ENCODE measurements at regions not wholly inside any gene's neighbourhood (a gene's known extent, or its start where the extent isn't known, plus 50 kb on each side); places are given as distances from the start of the nearest gene placed in this dataset.

GRCh38 chr9:21559402-21560280 is 77.5 kb upstream of the IFNE start:
- intact Hi-C loops (cut with DNase I): no loop called here
- peak overlapping the region; percentile 41 to 74 for H3K4me3 ChIP-seq
- TF ChIP-seq POLR2A (IDR thresholded peaks at IDR 0.05): peak; percentile 4 to 59 (median 26)
- peak in 1 of 7 experiments; percentile 3 for TF ChIP-seq CTCF (IDR thresholded peaks at IDR 0.05)
- peaks cover 0 to 37% of the 10 kb centered on the region in 2 donors for H3K27me3 ChIP-seq
- peak; percentile 80 for ATAC-seq
- 0% methylated on average over 3 to 57 of the region's 88 CpGs for WGBS, 2 donors
- no peaks in the 10 kb centered on the region for H3K9me3 ChIP-seq
- H3K4me1 ChIP-seq: peaks cover 11% of the 10 kb centered on the region
- H3K27ac ChIP-seq: peak overlapping the region in 1 of 4 donors; percentile 66
- no peaks in the 10 kb centered on the region for H3K36me3 ChIP-seq (replicated peaks in 1 of 2; ENCODE audit: insufficient read depth in 1 of 2, low read depth in 2 of 2)
- DNase-seq: peak; percentile 49 to 68 (median 66)

GRCh38 chr9:21560281-21560745 is 78.2 kb upstream of the IFNE start:
- WGBS, 2 donors: 41 to 43% methylated on average over 12 of the region's 12 CpGs
- ATAC-seq (peak; percentile 13), DNase-seq (no peak)
- Histone ChIP-seq H3K27me3 (peaks cover 0 to 37% of the 10 kb centered on the region in 2 donors), H3K4me1 (peaks cover 11% of the 10 kb centered on the region), H3K36me3 (replicated peaks in 1 of 2; ENCODE audit: insufficient read depth in 1 of 2, low read depth in 2 of 2) (no peaks in the 10 kb centered on the region), H3K9me3 (no peaks in the 10 kb centered on the region), H3K27ac (no peak overlapping the region), H3K4me3 (peak overlapping the region in 1 of 2 donors; percentile 74)
- intact Hi-C loops (cut with DNase I): no loop called here
- TF ChIP-seq POLR2A (IDR thresholded peaks at IDR 0.05): no peak
- no peak for TF ChIP-seq CTCF (IDR thresholded peaks at IDR 0.05)

GRCh38 chr9:21561502-21561901 is 79.4 kb upstream of the IFNE start:
- no peak for DNase-seq
- H3K36me3 ChIP-seq (replicated peaks in 1 of 2; ENCODE audit: insufficient read depth in 1 of 2, low read depth in 2 of 2): no peaks in the 10 kb centered on the region
- H3K27ac ChIP-seq: no peak overlapping the region
- H3K4me1 ChIP-seq: peaks cover 11% of the 10 kb centered on the region
- H3K27me3 ChIP-seq: peaks cover 0 to 31% of the 10 kb centered on the region in 2 donors
- no peak for ATAC-seq
- WGBS, 2 donors: 32 to 46% methylated on average over 2 of the region's 2 CpGs
- intact Hi-C loops (cut with DNase I): no loop called here
- TF ChIP-seq CTCF (IDR thresholded peaks at IDR 0.05) (no peak), POLR2A (IDR thresholded peaks at IDR 0.05) (no peak)
- H3K4me3 ChIP-seq: no peak overlapping the region
- H3K9me3 ChIP-seq: no peaks in the 10 kb centered on the region

- no peak overlapping the region for H3K4me3 ChIP-seq
- ATAC-seq (no peak), DNase-seq (no peak)
- H3K27ac ChIP-seq: no peak overlapping the region
- WGBS, 2 donors: 94 to 97% methylated on average over 1 of the region's 1 CpG
- TF ChIP-seq CTCF (IDR thresholded peaks at IDR 0.05): no peak
- no peak for TF ChIP-seq POLR2A (IDR thresholded peaks at IDR 0.05)
- intact Hi-C loops (cut with DNase I): no loop called here
- peaks cover 0 to 4% of the 10 kb centered on the region in 2 donors for H3K27me3 ChIP-seq
- H3K9me3 ChIP-seq: no peaks in the 10 kb centered on the region
- H3K36me3 ChIP-seq (replicated peaks in 1 of 2; ENCODE audit: insufficient read depth in 1 of 2, low read depth in 2 of 2): no peaks in the 10 kb centered on the region
- peaks cover 4% of the 10 kb centered on the region for H3K4me1 ChIP-seq
Measured at GRCh38 chr9:21564175-21564574, 82.1 kb upstream of the IFNE start.
